ENCODE measurements at regions not wholly inside any gene's neighbourhood (a gene's known extent, or its start where the extent isn't known, plus 50 kb on each side); places are given as distances from the start of the nearest gene placed in this dataset.
"Not testable (repeated sequence)": the region's sequence is repeated elsewhere in the genome, so short reads cannot be mapped to it uniquely, and the experiment has no call there.

DNA sequence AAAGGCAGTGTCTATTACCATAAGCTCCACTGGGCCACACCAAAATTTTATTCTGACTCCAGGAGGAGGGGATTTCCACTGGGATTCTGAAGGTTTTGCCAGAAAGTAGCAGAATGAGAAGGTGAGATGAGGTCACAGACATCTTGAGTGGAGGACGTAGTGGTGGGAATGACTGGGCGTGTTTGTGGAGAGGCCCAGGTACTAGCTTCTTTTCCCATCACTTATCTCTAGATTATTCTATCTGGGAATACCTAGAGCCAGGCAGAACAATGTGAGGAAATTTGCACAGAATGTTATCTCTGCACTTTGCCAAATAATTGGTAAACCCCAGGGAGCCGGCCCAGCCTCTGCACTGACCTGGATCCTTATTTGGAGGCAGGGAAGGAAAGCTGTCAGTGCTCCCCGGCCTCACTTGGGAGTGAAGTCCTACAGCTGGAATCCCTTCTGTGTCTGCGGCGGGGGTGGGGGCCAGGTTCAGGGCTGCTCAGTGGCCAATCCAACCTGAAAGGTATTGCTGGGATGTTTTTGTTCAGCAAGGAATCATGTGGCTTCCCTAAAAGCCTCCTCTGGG is 129.4 kb downstream of the C12orf75 start:
- DNase-seq: no peak

DNA sequence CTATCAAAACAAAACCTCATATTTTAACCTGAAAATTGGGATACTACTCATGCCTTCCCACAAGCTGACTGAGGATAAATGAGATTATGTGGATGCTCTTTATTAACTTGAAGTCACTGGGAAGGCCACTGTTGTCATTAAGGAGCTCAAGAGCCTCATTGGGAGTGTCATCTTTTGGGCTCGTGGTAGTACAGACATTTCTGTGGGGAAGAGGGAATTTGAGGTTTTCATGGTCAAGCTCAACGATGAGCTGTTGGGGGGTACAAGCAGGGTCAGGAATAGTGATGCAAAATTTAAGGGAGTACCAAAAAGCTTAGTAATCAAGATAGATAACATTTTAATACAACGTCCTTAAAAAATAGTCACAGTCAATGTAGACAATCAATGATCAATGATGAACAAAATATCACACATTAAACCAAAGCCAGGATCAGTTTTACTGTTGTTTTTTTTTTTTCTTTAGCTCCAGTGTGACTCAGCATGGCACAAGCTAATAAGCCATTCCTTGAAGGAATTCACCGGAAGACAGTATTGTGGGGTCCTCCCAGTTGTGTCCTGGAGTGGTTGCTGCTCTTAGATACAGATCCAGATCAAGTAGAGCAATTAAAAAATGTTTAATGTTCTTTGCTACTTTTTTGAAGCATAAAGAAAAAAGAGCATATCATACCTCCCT is 130.9 kb downstream of the C12orf75 start:
- no peak for DNase-seq

DNA sequence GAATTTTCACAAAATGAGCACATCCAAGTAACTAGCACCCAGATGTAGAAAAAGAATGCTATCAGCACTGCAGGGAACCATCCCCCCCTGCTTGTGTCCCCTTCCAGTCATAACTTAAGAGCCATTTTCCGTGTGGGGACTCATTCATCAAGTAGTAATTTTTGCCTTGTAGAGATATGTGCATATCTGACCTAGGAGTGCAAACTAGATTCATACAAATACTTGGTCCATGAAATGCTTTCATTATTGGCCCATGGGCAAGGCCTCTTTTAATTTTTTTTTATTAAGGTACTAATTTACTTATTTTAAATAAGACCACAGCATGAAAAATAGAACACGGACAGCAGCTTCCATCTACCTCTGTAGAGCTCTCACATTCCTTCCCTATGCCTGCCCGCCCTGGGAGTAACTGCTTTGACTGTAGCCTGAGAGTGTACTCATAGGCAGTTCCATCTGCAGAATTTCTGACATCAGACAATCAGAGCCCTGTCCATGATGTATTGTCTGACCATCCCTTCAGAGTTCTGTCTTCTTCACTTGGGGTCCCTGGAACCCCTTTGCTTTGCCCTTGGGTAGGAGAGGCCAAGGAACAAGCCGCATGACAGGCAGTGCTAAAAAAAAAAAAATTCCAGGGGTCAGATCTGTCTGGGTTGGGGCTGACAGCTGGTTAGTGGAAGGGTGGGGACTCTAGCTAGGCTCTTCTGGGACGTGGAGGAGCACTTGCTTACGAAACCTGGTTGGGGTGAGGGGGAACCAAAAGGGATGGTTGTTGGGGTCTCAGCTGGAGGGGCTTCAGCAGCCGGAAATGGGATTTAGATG is 131.7 kb downstream of the C12orf75 start:
- DNase-seq: no peak

DNA sequence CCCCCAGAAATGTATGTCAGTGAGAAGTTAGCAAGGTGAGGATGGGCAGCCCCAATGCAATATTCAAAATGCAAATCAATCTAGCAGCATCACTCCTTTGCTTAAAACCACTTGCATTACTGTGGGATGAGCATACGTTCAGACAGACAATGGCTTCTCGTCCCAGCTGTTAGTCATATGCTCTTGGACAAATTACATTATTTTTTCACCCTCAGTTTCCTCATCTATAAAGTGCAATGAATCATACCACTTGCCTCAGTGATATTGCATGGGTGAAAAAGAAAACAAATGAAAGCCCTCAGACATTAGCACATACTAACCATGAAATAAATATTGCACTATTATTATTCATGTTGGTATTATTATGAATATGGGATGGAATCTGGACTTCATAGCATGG is 132.3 kb downstream of the C12orf75 start:
- no peak for DNase-seq

DNA sequence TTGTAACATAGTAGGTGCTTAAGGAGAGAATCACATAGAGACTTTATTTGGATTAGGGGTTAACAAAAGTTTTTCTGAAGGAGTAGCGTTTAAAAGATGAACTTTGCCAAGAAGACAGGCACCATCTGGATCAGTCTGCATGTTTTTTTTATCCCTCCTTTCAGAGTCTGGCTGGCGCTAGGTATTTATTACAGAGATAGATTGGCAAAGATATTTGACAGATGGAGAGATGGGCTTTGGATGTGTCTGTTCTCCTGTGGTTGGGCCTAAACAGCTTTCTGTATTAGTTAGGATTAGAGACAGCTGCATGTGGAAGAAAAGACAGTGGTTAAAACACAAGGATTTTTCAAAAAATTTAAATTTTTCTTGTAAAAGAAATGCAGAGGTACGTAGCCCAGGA is 133.9 kb downstream of the C12orf75 start:
- DNase-seq: no peak

DNA sequence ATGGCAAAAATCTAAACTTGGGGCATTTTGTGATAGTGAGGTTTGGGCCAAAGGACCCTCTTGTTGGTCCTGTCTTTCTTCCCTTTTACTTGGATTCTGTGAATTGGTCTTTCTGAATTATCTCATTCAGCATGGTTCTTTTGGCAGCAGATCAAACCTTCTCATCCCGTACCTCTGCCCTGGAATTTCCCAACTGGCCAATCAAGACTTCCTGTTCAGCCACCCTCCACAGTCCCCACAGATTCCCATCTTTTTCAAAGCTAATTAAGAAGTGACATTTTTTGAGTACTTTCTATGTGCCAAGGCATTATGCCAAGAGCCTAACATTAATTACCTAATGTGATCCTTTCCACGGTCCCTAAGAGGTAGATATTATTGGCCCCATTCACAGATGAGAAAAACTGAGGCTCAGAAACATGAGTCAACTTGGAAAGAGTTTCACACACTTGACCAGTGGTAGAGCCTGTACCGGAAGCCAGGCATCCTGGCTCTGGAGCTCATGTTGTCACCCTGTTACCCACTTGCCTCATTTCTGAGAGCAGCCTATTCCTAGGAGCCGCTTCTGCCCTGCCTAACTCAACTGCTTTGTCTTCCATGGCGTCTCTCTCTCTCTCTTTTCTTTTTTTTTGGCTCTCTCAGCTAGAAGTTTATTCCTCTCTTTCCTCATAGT is 135.9 kb downstream of the C12orf75 start:
- no peak for DNase-seq

DNA sequence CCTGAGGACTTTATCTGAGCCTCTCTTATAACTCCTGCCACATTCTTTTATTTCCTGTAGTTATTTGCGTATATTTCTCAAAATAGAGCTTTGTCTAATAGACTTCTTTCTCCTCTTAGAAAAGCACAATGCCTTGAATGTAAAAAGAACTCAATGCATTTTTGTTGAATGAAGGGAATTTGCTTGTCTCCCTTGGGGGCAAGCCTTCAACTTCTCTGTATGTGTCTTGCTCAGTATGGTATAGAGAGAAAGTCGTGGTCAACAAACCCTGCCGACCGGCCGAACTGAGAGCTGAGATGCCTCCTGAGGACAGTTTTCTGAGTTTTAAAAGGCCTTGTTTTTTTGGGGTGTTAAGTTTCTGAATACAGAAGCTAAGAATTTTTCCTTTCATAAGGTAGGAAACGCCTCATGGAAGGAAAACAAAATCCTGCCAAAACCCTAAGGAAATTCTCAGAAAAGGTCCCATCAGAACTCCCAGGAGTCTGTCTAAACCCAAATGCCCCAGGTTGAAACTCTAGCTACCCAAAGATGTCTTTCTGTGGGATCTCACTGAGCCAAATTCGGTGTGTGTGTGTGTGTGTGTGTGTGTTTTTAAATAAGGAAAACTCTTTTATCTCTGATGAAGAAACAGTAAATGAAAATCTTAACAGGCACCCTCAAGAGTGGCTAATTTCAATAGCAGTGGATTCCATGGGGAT is 136.6 kb downstream of the C12orf75 start:
- no peak for DNase-seq

DNA sequence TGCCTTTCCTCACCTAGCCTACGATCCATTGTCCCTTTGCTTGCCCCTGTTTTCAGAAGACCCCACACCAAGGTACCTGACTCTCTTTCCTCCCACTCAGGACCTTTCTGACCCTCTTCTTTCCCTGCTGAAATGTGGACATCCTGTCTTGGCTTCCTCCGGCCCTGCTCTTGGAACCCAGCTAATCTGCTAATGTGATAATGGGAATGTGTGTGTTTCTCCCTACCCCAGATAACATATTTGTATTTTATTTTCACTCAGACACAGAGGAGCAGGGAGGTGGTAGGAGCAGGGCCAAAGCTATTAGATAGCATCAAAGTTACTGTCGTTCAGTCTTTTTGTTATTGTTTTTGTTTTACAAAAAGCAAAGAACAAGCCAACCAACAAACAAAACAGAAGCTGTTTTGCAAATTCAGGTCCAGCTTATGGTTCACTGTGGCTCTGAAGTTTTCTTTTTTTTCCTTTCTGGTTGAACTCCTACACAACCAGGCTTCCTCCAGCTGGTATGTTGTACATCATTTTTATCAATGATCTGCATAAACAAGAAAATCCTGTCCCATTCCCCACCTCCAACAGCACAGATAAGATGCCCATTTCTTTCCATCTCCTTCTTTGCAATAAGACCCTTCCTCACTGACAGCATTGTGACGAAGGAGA is 137.3 kb downstream of the C12orf75 start:
- DNase-seq: no peak

DNA sequence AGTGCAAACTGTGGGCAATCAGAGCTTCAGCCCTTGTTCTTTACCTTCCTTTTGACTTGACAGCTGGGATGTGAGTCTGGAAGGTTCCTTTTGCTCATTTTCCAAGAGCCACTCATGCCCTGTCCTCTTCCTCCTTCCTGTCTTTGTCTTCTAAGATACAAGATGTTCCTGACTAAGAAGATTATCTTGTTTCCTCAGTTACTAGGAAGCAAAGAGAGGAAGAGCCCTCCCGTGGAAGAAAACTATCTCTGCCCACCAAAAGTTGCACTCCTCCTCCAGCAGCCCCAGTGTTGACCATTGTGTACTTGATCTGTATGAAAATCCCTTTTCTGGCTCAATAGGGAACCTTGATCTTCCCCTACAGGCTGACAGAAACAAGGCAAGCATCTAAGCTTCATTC is 138.0 kb downstream of the C12orf75 start:
- DNase-seq: no peak

DNA sequence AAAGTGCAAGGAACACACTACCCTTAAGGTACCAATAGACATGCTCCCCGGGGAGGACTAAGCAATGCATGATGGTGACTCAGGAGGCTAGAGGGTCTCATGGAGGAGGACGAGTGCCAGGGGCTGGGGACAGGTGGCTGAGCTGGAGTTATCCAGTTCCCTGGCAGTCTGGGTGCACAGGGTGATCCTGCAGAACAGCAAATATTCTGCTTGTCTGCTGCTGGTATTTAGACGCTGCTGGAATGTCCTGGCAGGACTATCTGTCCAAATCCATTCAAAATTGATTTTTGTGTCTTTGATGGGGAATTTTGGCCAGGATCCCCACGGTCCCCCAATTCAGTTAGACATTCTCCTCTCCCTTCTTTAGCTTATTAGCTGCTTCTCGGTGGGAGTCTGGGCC is 138.7 kb downstream of the C12orf75 start:
- no peak for DNase-seq

DNA sequence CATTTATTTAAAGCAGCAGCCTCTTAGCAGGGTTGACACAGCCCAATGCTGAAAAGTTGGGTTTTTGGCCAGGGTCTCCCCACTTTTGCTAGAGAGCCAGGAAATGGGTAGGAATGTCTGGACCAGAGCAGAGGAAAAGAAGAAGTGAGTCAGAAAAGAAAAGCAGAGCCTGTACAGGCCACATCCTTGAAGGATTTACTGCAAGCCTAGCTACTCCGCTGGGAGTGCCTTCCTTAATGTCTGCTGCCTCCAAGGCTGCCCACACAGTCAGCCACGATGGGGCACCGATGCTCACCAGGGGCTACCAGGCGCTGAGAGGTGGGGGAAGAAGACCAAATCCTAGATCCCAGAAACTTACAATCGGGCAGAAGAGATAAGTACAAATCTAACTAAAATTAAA is 139.2 kb downstream of the C12orf75 start:
- DNase-seq: no peak

DNA sequence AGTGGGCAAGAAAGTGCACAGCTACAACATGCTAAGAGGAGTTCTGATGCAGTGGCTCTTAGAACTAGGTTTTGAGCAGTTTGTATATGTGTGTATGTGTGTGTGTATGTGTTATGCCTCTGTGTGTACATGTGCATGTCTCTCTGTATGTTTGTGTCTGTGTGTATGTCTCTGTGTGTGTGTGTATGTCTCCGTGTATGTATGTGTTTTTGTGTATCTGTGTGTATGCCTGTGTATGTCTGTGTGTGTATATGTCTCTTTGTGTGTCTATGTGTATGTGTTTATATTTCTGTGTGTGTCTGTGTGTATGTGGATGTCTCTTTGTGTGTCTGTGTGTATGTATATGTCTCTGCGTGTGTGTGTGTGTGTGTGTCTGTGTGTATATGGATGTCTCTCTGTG is 139.6 kb downstream of the C12orf75 start:
- no peak for DNase-seq

DNA sequence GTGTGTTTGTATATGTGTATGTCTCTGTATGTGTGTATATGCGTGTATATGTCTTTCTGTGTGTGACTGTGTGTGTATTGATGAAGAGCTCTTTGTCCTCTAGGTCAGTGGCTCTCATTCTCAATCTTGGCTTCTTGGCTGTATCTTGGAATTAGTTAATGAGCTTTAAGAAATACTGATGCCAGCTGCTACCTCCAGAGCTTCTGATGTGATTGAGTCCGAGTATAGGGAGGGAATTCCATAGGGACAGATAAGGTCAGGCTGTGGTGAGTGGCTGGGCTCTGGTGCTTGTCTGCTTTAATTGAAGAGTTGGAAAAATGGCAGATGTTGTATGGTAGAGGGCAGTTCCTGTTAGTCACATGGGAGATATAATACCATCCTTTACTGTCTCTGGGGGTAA is 140.1 kb downstream of the C12orf75 start:
- DNase-seq: no peak

DNA sequence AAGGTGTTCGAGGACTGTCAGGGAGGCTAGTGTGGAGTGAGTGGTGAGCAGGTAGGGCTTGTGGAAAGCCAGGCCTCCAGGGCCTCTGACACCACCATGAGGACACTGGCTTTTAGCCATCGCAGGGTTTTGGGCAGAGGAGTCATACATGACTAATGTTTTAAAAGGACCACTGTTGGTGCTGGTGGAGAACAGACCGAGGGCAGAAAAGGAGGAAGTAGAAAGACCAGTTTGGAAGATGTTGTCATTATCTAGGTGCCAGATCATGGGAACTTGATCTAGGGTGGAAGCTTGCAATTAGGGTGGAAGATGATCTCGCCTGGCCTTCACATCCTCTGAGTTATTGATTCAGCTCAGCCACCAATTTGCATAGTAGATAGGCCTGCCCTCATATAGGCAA is 144.2 kb downstream of the C12orf75 start:
- no peak for DNase-seq

DNA sequence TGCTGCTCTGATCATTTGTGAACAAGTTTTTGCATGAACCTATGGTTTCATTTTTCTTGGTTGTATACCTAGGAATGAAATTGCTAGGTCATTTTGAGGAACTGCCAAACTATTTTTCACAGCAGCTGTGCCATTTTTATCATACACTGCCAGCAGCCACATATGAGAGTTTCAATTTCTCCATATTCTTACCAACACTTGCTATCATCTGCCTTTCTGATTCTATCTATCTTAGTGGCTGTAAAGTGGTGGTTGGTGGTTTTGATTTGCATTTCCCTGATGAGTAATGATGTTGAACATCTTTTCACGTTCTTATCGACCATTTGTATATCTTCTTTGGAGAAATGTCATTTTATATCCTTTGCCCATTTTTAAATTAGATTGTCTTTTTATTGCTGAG is 146.1 kb downstream of the C12orf75 start:
- no peak for DNase-seq

DNA sequence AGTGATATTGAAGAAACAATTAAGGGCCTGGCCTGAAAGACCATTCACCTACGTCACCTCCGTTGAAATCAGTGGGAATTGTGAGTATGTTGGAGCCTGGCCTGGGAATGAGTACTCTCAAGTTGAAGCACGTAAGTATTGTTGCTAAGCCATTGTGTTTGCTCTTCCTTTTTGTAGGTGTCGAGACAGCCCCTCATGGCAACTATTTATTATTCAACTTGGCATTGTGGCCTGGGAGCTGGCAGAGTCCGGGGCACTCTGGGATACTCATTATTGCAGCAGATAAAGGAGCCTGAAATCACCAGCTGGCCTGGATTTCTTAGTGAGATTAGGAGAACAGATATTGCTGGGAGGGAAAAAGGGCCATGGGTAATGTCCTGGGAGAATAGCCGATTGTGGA is 147.4 kb downstream of the C12orf75 start:
- no peak for DNase-seq

DNA sequence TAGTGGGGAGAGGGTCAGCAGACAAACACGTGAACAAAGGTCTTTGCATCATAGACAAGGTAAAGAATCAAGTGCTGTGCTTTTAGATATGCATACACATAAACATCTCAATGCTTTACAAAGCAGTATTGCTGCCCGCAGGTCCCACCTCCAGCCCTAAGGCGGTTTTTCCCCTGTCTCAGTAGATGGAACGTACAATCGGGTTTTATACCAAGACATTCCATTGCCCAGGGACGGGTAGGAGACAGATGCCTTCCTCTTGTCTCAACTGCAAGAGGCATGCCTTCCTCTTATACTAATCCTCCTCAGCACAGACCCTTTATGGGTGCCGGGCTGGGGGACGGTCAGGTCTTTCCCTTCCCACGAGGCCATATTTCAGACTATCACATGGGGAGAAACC is 148.3 kb downstream of the C12orf75 start:
- DNase-seq: not testable (repeated sequence)

DNA sequence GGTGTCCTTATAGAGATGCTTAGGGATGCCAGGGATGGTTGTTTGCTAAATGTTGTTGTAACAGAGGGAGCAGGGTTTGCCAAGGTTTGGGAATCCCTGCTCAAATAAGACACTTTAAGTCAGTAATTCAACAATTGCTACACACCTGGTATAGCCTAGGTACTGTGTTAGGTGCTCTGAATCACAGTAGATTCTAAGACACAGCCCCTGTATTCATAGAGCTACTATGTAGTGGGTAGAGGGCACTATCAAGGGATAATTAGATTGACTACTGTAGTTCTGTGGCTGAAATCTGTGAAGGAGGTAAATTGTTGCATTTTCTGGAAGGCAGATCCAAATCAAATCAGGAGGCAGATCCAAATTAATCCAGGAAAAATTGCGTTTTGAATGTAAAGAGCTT is 149.2 kb downstream of the C12orf75 start:
- no peak for DNase-seq

DNA sequence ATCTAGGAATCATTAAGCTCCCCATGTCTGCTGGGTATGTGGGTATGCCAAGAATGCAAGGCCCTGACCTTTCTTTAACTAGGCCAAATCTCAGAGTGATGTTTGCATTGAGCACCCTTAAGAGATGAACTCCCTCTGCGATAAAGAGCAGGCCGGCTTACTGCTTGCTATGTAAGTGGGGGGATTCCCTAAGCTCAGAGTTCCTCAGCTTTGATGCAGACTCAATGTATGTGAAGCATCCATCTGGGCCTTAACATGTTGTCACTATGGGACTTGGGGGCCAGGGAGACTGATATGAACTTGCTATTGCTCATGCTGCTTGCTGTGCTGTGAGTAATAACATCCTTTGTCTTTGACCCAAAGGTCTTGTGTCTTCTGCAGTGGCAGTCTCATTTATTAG is 149.7 kb downstream of the C12orf75 start:
- DNase-seq: no peak

DNA sequence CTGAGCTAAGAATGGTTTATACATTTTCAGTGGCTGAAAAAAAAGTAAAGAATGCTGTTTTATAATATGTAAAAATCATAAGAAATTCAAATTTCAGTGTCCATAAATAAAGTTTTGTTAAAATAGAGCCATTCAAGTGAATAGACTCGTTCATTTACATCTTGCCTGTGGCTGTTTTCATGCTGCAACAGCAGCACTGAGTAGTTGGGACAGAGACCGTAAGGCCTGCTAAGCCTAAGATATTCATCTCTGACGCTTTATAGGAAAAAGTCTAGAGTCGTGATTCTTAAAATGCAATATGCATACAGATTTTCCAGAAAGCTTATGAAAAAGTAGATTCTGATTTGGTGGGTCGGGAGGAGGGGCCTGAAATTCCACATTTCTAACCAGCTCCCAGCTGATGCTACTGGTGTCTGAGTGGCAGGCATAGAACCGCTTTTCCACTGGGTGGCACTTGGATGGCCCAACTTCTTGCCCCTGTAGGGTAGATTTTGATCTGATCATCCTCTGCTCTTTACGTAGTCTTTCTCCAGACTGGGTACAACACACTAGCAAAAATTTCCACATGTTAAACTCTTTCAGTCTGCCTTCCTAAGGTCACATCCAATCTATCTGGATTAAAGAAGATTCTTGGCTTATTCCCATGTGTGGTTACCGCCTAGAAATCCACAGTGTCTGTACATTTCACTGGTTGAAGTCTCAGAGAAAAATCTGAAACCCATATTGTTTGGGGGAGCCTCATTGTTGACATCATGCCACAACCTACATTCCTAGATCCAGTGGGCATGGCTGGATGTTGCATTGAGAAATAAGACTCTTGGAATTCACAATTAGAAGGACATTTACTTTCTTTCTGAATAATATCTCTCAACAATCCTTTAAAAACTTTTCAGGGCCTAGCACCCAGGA is 151.2 kb downstream of the C12orf75 start:
- no peak for DNase-seq

DNA sequence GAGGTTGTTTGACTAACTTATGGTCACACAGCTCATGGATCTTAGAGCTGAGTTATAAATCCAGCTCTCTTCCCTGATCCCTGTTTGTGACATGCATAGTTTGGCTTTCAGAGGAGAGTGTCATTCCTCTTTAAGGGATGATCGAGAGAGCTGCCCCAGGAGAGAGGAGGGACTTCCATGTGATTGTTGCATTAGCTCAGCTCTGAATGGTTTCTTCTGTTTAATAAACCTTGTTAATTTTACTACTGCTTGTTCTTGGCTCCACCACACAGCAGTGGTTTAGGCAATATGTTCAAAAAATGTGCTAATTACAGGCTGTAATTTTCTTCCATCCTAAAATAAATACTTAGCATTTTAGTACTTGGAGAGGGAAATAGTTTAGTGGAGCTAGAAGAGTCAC is 152.5 kb downstream of the C12orf75 start:
- no peak for DNase-seq

DNA sequence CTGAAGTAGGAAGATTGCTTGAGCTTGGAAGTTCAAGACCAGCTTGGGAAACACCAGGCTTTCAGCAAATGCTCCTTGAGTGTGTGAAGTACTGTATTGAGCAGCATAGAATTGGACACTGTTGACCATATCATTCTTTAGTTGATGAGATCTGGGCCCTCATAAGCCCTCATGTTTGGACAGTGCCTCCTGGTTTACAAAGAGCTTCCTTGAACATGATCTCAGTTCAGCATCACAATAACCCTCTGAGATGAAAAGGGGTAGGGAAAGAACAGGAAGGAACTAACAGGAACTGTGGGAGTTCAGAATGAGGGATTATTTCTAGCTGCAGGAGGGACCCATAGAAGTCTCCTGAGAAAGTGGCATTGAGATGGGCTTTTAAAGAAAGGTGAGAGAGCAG is 153.2 kb downstream of the C12orf75 start:
- no peak for DNase-seq

All from NCI-H2107 (cell line).